ENCODE measurements at regions not wholly inside any gene's neighbourhood (a gene's known extent, or its start where the extent isn't known, plus 50 kb on each side); places are given as distances from the start of the nearest gene placed in this dataset.

DNA sequence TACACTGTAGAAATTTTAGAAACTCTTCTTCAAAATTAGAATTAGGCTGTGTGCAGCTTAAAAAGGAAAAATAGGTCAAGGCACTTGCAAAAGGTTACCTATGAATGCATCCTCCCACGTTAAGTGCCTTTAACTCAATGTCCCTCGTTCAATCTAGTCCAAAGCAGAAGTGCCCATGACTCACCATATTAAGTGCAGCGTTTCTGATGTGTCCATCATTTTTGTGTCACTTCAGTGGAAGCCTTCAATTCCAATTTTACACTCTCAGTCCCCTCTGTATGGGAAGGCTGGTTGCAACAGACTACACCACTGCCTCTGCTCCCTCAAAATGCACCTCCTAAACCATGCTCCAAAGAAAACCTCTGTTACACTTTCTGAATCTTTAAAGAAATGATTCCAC lies 53.4 kb downstream of the FOXB1 start:
- H3K36me3 Mint-ChIP-seq (ENCODE audit: low read depth) = peaks cover 17% of the 10 kb centered on the region
- peaks cover 19% of the 10 kb centered on the region for H3K4me1 Mint-ChIP-seq
- DNase-seq = no peak
- no peak overlapping the region for H3K27ac Mint-ChIP-seq
- peaks cover 6% of the 10 kb centered on the region for H3K27me3 Mint-ChIP-seq (ENCODE audit: low read depth, poor library complexity)
- TF ChIP-seq, protein P1, sequence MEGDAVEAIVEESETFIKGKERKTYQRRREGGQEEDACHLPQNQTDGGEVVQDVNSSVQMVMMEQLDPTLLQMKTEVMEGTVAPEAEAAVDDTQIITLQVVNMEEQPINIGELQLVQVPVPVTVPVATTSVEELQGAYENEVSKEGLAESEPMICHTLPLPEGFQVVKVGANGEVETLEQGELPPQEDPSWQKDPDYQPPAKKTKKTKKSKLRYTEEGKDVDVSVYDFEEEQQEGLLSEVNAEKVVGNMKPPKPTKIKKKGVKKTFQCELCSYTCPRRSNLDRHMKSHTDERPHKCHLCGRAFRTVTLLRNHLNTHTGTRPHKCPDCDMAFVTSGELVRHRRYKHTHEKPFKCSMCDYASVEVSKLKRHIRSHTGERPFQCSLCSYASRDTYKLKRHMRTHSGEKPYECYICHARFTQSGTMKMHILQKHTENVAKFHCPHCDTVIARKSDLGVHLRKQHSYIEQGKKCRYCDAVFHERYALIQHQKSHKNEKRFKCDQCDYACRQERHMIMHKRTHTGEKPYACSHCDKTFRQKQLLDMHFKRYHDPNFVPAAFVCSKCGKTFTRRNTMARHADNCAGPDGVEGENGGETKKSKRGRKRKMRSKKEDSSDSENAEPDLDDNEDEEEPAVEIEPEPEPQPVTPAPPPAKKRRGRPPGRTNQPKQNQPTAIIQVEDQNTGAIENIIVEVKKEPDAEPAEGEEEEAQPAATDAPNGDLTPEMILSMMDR (IDR thresholded peaks at IDR 0.05) = no peak
- peaks cover 47% of the 10 kb centered on the region for H3K9me3 Mint-ChIP-seq
- no peak overlapping the region for H3K4me3 Mint-ChIP-seq

DNA sequence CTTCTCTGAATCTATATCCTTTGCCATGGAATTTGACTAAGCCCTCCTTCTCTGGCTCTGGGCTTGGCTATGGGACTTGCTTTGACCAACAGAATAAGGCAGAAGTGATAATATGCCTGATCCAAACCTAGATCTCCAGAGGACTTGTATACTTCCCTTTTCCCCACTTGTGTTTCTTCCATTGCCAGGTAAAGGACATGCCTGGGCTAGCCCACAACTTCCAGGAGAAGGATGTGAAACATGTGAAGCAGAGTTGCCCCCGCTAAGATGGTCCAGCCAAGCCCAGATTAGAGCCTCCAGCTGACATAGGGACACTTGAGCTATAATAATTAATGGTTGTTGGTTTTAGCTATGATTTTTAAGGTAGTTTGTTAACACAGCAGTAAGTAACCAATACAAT lies 55.1 kb downstream of the FOXB1 start:
- Mint-ChIP-seq H3K4me3 (no peak overlapping the region), H3K27me3 (ENCODE audit: low read depth, poor library complexity) (peaks cover 3% of the 10 kb centered on the region), H3K4me1 (peaks cover 19% of the 10 kb centered on the region), H3K9me3 (peaks cover 49% of the 10 kb centered on the region), H3K36me3 (ENCODE audit: low read depth) (peaks cover 17% of the 10 kb centered on the region), H3K27ac (no peak overlapping the region)
- no peak for DNase-seq
- TF ChIP-seq, protein P1 (IDR thresholded peaks at IDR 0.05) = no peak

DNA sequence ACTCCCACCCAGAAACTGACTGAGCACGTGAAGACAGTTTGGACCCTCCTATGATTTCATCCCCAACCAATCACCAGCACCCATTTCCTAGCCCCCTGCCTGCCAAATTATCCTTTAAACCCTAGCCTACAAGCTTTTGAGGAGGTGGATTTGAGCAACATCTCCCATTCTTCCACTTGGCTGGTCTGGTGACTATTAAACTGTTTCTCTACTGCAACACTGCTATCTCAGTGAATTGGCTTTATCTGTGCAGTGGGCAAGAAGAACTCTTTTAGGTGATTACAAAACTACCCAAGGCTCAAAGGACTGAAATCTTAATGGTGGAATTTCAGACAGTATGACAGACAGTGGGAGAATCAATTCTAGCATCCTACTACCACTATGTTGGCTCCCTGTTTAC lies 57.6 kb downstream of the FOXB1 start:
- H3K4me1 Mint-ChIP-seq = peaks cover 29% of the 10 kb centered on the region
- H3K27me3 Mint-ChIP-seq (ENCODE audit: low read depth, poor library complexity) = peaks cover 7% of the 10 kb centered on the region
- TF ChIP-seq, protein P1 (IDR thresholded peaks at IDR 0.05) = no peak
- no peak for DNase-seq
- peaks cover 17% of the 10 kb centered on the region for H3K36me3 Mint-ChIP-seq (ENCODE audit: low read depth)
- no peak overlapping the region for H3K4me3 Mint-ChIP-seq
- peaks cover 49% of the 10 kb centered on the region for H3K9me3 Mint-ChIP-seq
- H3K27ac Mint-ChIP-seq = no peak overlapping the region

DNA sequence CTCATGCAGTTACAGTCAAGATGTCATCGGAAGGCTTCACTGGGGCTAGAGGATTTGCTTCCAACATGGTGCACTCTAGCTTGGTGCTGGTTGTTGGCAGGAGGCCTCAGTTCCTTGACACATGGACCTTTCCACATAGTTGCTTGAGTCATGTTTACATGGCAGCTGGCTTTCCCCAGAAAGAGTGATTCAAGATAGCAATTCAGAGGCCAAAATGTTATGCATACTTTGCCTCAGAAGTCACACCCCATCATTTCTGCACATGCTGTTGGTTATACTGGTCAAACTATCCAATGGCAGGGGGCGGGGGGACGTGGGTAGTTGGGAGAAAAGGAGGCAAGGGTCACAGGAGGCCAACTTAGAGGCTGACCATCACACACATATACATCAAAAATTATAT lies 58.7 kb downstream of the FOXB1 start:
- H3K4me1 Mint-ChIP-seq = peaks cover 18% of the 10 kb centered on the region
- no peak overlapping the region for H3K4me3 Mint-ChIP-seq
- peaks cover 17% of the 10 kb centered on the region for H3K36me3 Mint-ChIP-seq (ENCODE audit: low read depth)
- DNase-seq = no peak
- H3K27ac Mint-ChIP-seq = no peak overlapping the region
- peaks cover 49% of the 10 kb centered on the region for H3K9me3 Mint-ChIP-seq
- TF ChIP-seq, protein P1 (IDR thresholded peaks at IDR 0.05) = no peak
- peaks cover 11% of the 10 kb centered on the region for H3K27me3 Mint-ChIP-seq (ENCODE audit: low read depth, poor library complexity)

DNA sequence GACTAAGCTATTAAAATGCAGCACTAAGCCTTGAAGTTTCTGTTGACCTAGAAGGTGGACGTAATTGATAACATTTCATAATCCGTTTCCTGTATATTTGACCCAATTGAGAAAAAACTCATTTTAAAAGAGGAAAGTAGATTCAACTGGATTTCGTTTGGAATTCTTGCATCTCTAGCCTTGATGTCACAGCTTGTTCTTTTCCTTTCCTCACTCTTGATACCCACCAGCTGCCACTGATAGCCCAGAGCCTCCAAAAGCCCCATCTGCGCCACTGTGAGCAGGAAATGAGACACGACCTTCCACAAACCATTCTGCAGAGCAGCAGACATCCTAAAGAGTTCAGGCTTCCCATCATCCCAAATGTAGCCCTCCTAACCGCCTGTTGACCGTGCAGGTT lies 61.8 kb downstream of the FOXB1 start:
- TF ChIP-seq, protein P1 (IDR thresholded peaks at IDR 0.05) = no peak
- H3K4me1 Mint-ChIP-seq = peaks cover 29% of the 10 kb centered on the region
- H3K27ac Mint-ChIP-seq = no peak overlapping the region
- H3K4me3 Mint-ChIP-seq = no peak overlapping the region
- DNase-seq = no peak
- peaks cover 16% of the 10 kb centered on the region for H3K36me3 Mint-ChIP-seq (ENCODE audit: low read depth)
- peaks cover 24% of the 10 kb centered on the region for H3K9me3 Mint-ChIP-seq
- H3K27me3 Mint-ChIP-seq (ENCODE audit: low read depth, poor library complexity) = peaks cover 14% of the 10 kb centered on the region

DNA sequence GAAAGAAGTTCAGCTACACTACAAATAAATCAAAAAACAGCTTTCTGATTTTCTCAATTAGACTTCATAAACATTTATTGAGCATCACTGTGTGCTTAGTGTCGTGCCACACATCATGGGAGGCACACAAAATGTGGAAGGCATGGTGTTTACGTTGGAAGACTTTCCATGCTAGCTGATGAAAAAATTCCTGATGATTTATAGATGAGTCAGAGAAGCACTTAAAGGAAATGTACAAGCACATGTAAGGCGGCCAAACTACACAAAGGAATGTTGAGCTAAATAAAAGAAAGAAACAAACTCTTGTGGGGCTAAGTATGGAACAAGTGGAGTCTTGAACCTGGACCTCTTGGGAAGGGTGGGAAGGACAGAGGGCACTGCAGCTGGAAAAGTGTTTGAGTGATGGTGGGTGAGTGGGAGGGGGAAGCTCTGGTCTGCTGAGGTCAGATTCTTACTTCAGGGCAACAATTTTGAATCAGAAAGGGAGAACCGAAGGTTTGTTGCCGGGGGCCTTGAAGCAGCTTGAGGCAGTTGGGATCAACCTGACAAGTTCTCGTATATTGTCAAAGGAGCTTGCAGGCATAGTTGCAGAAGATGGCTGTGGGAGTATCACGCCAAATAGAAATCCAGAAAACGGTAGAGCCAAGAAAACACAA lies 66.9 kb downstream of the FOXB1 start:
- Mint-ChIP-seq H3K4me1 (peaks cover 68% of the 10 kb centered on the region), H3K27ac (peak overlapping the region; percentile 80), H3K36me3 (ENCODE audit: low read depth) (no peaks in the 10 kb centered on the region), H3K4me3 (no peak overlapping the region), H3K27me3 (ENCODE audit: low read depth, poor library complexity) (peaks cover 11% of the 10 kb centered on the region), H3K9me3 (no peaks in the 10 kb centered on the region)
- TF ChIP-seq, protein P1 (IDR thresholded peaks at IDR 0.05) = no peak
- DNase-seq = no peak
